Activated naive CD4-positive, alpha-beta T cell treated with anti-CD3 and anti-CD28 coated beads, Interleukin-2, amount 10 ng/mL, durations not matched to agents 7 days and 5 days (primary cell): ENCODE measurements at regions not wholly inside any gene's neighbourhood (a gene's known extent, or its start where the extent isn't known, plus 50 kb on each side); places are given as distances from the start of the nearest gene placed in this dataset.

ENCODE experiments used
- CTCF ChIA-PET: fragments of 350-600 bp; sonication (Branson Sonifier 250); formaldehyde crosslinking; loops from one replicate; lab custom pipeline; 2021; ENCODE audit warnings: antibody characterized with exemption; lab: Charles Lee
- DNase-seq: peaks from one replicate; pipeline ENCODE4 v3.0.0-alpha.2; 2020
- H3K27ac Mint-ChIP-seq: one replicate; pipeline ENCODE4 v1.8.0; 2021; ENCODE audit warnings: mild to moderate bottlenecking, moderate library complexity, mixed read lengths
- H3K27me3 Mint-ChIP-seq: one replicate; pipeline ENCODE4 v1.8.0; 2021; ENCODE audit warnings: mild to moderate bottlenecking, mixed read lengths
- H3K36me3 Mint-ChIP-seq: one replicate; pipeline ENCODE4 v1.8.0; 2021; ENCODE audit warnings: mixed read lengths
- H3K4me1 Mint-ChIP-seq: one replicate; pipeline ENCODE4 v1.8.0; 2021; ENCODE audit warnings: mixed read lengths
- H3K4me3 Mint-ChIP-seq: one replicate; pipeline ENCODE4 v1.8.0; 2021; ENCODE audit warnings: mild to moderate bottlenecking, moderate library complexity, mixed read lengths
- H3K9me3 Mint-ChIP-seq: one replicate; pipeline ENCODE4 v1.8.0; 2021; ENCODE audit warnings: mixed read lengths

DNA sequence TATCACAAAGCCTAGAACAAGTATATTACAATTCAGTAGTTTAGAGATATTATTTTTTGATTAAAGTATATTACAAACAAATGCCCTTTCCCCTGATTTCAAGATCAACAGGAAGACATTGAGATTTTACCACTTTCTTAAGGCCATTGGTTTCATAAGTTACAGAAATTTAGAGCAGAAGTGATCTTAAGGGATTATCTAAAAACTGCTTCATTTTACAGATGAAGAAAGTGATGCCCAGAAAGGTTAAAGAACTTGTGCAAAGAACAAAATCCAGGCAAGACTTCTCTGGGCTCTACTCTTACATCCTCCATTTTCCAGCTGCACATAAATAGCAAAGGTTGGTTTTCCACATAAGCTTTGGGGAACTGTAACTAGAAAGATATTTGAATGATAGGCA, 87.5 kb downstream of the DUSP6 start:
- CTCF ChIA-PET, result interaction anchor here (1.1 kb wide), 1 partner anchor 9 kb away, joined by 3 read pairs; no protein-coding TSS in a partner anchor
- Mint-ChIP-seq H3K4me1 (peaks cover 14% of the 10 kb centered on the region), H3K27me3 (no peaks in the 10 kb centered on the region), H3K36me3 (no peaks in the 10 kb centered on the region), H3K9me3 (peaks cover under 1% of the 10 kb centered on the region), H3K27ac (no peak overlapping the region), H3K4me3 (no peak overlapping the region)
- DNase-seq, result no peak

DNA sequence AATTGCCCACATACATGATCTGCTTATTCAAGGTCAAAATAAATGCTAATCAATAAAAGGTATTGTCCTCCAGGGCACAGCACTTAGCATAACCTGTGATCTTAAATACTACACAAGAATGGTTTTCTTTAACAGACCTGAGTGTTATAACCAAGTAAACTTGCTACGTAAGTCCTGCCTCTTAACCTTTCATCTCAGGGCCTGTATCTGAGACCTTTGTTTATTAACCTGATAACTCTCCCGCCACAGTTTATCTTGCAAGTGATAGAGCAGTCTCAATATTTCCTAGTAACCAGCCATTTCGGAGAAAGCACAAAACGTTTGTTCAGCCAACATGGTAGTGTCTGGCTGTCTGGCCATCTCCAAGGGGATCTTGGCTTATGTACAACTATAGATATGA, 88.4 kb downstream of the DUSP6 start:
- DNase-seq, result no peak
- Mint-ChIP-seq H3K27ac (no peak overlapping the region), H3K4me3 (no peak overlapping the region), H3K27me3 (no peaks in the 10 kb centered on the region), H3K4me1 (peaks cover 14% of the 10 kb centered on the region), H3K36me3 (no peaks in the 10 kb centered on the region), H3K9me3 (peaks cover 3% of the 10 kb centered on the region)
- CTCF ChIA-PET, result interaction anchor here (1.7 kb wide), 1 partner anchor 13 kb away, joined by 3 read pairs; no protein-coding TSS in a partner anchor

- Mint-ChIP-seq H3K27ac (no peak overlapping the region), H3K27me3 (no peaks in the 10 kb centered on the region), H3K36me3 (peaks cover 2% of the 10 kb centered on the region), H3K4me3 (no peak overlapping the region), H3K4me1 (peaks cover 14% of the 10 kb centered on the region), H3K9me3 (peaks cover 10% of the 10 kb centered on the region)
- DNase-seq, result no peak
- CTCF ChIA-PET, result interaction anchor here (0.8 to 1.7 kb wide), 2 partner anchors 14 to 199 kb away, joined by 3 read pairs; no protein-coding TSS in a partner anchor
Observed at GRCh38 chr12:89262855-89263552, 89.3 kb downstream of the DUSP6 start.

DNA sequence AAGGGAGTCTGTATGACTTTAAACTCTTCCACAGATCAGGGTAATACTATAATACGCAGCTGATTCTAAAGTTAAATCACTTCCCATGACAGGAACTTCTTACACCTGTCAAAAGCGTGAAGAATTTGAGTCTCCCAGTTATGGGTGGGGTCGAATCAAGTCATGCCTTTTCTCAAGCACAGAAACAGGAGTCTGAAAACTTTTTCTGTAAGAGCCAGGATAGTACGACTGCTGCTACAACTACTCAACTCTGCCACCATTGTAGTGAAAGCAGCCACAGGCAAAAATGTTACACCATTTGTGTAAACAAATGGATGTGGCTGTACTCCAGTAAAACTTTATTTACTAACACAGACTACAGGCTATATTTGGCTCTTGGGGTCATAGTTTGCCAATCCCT, 90.3 kb downstream of the DUSP6 start:
- H3K4me1 Mint-ChIP-seq, result peaks cover 14% of the 10 kb centered on the region
- H3K27me3 Mint-ChIP-seq, result no peaks in the 10 kb centered on the region
- H3K4me3 Mint-ChIP-seq, result no peak overlapping the region
- H3K27ac Mint-ChIP-seq, result no peak overlapping the region
- CTCF ChIA-PET, result interaction anchor here (0.9 to 1.9 kb wide), 5 partner anchors 15 to 244 kb away, joined by 3 to 5 read pairs (median 4); no protein-coding TSS in a partner anchor
- DNase-seq, result no peak
- H3K36me3 Mint-ChIP-seq, result peaks cover 3% of the 10 kb centered on the region
- peaks cover 12% of the 10 kb centered on the region for H3K9me3 Mint-ChIP-seq

DNA sequence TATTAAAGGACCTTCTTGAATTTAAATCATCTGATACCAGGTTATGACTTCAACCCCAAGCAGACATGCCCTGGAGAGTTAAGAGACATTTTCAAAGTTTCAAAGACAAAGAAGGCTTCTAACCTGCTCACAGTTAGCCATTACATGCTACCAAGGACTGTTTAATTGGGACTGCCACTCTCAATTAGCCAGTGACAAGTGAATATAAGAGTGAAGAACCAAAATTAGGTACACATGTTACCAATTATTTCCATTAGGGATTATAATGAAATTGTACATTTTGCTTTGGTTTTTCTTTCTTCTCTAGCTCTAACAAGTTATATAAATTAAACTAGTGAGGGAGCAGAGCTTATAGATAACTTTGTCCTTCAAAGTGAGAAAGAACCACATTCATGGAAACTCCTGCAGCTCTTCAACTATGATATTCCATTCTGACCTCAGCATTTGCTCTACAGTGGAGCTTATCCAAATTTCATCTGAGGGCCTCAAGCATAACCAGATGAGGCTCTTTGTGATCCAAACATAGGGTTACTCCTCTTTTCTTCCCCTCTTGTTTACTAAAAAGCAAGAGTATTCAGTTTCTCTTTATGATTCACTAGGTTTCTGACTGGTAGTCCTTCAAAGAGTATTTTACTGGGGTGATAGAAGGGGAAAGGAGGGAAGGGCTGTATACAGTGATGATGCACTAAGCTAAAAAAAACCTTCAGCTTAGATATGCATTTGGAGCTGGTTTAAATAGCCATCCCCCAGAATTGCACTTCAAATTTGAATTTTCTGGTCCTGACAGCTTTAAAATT, 91.3 kb downstream of the DUSP6 start:
- H3K9me3 Mint-ChIP-seq, result peaks cover 12% of the 10 kb centered on the region
- CTCF ChIA-PET, result interaction anchor here (0.9 to 1.9 kb wide), 6 partner anchors 14 to 243 kb away, joined by 3 to 5 read pairs (median 4); no protein-coding TSS in a partner anchor
- H3K27me3 Mint-ChIP-seq, result no peaks in the 10 kb centered on the region
- DNase-seq, result no peak
- peaks cover 3% of the 10 kb centered on the region for H3K36me3 Mint-ChIP-seq
- peaks cover 14% of the 10 kb centered on the region for H3K4me1 Mint-ChIP-seq
- H3K4me3 Mint-ChIP-seq, result no peak overlapping the region
- no peak overlapping the region for H3K27ac Mint-ChIP-seq

DNA sequence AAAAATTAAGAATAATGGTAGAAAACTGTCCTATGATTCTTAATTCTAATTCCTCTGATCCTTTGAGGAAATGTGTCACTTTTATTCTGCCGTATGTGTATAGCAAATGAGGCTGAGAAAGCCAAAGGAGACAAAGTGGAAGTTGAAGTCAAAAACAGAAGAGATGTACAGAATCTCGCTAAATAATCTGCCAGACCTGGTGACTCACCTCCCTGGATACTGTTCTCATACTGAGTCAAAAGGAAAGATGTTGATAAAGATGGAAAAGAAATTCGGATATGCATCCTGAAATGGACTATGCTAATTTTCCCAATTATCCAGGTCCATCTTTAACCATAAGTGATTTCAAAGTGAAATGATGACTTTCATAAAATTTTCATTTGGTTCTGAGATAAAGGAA, 92.5 kb downstream of the DUSP6 start:
- peaks cover 13% of the 10 kb centered on the region for H3K9me3 Mint-ChIP-seq
- H3K36me3 Mint-ChIP-seq, result peaks cover 3% of the 10 kb centered on the region
- no peak for DNase-seq
- no peak overlapping the region for H3K27ac Mint-ChIP-seq
- H3K4me3 Mint-ChIP-seq, result no peak overlapping the region
- CTCF ChIA-PET, result no interaction called here
- peaks cover 14% of the 10 kb centered on the region for H3K4me1 Mint-ChIP-seq
- H3K27me3 Mint-ChIP-seq, result no peaks in the 10 kb centered on the region

- Mint-ChIP-seq H3K36me3 (peaks cover 11% of the 10 kb centered on the region), H3K4me1 (peaks cover 18% of the 10 kb centered on the region), H3K27me3 (no peaks in the 10 kb centered on the region), H3K27ac (no peak overlapping the region), H3K4me3 (no peak overlapping the region), H3K9me3 (peaks cover 20% of the 10 kb centered on the region)
- CTCF ChIA-PET, result no interaction called here
- no peak for DNase-seq
Observed at GRCh38 chr12:89258240-89258969, 93.9 kb downstream of the DUSP6 start.

- Mint-ChIP-seq H3K4me1 (peaks cover 22% of the 10 kb centered on the region), H3K9me3 (peaks cover 27% of the 10 kb centered on the region), H3K4me3 (no peak overlapping the region), H3K36me3 (peaks cover 18% of the 10 kb centered on the region), H3K27me3 (no peaks in the 10 kb centered on the region), H3K27ac (no peak overlapping the region)
- CTCF ChIA-PET, result interaction anchor here (1.1 kb wide), 1 partner anchor 18 kb away, joined by 4 read pairs; no protein-coding TSS in a partner anchor
- DNase-seq, result no peak
Observed at GRCh38 chr12:89257340-89257739, 95.0 kb downstream of the DUSP6 start.

DNA sequence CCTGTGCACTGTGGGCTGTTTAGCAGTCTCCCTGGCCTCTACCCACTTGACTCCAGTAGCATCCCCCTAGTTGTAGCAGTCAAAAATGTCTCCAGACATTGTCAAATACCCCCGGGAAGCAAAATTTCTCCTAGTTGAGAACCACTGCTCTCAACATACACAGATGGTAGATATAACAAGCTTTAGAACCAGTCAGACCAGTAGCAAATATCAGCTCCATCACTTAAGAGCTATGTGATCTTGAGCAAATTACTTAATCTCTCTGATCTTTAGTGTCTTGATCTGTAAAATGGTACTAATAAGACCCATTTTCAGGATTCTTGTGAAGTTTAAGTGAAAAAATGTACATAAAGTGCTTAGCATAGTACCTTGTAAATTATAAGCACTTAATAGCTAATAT, 96.2 kb downstream of the DUSP6 start:
- Mint-ChIP-seq H3K4me1 (peaks cover 23% of the 10 kb centered on the region), H3K4me3 (no peak overlapping the region), H3K36me3 (peaks cover 19% of the 10 kb centered on the region), H3K9me3 (peaks cover 28% of the 10 kb centered on the region), H3K27ac (no peak overlapping the region), H3K27me3 (no peaks in the 10 kb centered on the region)
- CTCF ChIA-PET, result interaction anchor here (1.0 to 1.1 kb wide), 3 partner anchors 9 to 19 kb away, joined by 3 to 5 read pairs (median 4); no protein-coding TSS in a partner anchor
- no peak for DNase-seq

DNA sequence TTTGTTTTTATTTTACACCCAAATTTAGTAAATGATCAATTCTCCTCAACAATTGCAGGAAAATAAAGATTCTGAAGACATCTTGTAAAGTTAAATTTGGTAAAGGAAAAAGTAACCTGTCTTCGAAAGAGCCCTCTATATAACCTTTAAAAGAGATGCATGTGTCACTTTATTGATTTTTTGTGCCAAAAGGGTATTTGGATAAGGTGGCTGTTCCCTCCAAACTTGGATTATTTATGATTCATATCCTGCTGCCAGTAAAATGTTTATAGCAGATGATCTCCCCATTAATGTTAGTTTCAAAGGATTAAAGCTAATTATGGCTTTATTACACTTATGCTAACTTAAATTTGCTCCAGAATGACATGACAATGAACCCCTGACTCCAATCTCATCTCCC, 98.8 kb downstream of the DUSP6 start:
- no peak for DNase-seq
- H3K4me3 Mint-ChIP-seq, result no peak overlapping the region
- H3K4me1 Mint-ChIP-seq, result peaks cover 35% of the 10 kb centered on the region
- CTCF ChIA-PET, result no interaction called here
- H3K27ac Mint-ChIP-seq, result no peak overlapping the region
- H3K36me3 Mint-ChIP-seq, result peaks cover 22% of the 10 kb centered on the region
- no peaks in the 10 kb centered on the region for H3K27me3 Mint-ChIP-seq
- H3K9me3 Mint-ChIP-seq, result peaks cover 23% of the 10 kb centered on the region

- Mint-ChIP-seq H3K4me3 (no peak overlapping the region), H3K4me1 (peaks cover 35% of the 10 kb centered on the region), H3K36me3 (peaks cover 19% of the 10 kb centered on the region), H3K27me3 (no peaks in the 10 kb centered on the region), H3K27ac (no peak overlapping the region), H3K9me3 (peaks cover 16% of the 10 kb centered on the region)
- DNase-seq, result no peak
- CTCF ChIA-PET, result no interaction called here
Observed at GRCh38 chr12:89252284-89252683, 100.0 kb downstream of the DUSP6 start.

DNA sequence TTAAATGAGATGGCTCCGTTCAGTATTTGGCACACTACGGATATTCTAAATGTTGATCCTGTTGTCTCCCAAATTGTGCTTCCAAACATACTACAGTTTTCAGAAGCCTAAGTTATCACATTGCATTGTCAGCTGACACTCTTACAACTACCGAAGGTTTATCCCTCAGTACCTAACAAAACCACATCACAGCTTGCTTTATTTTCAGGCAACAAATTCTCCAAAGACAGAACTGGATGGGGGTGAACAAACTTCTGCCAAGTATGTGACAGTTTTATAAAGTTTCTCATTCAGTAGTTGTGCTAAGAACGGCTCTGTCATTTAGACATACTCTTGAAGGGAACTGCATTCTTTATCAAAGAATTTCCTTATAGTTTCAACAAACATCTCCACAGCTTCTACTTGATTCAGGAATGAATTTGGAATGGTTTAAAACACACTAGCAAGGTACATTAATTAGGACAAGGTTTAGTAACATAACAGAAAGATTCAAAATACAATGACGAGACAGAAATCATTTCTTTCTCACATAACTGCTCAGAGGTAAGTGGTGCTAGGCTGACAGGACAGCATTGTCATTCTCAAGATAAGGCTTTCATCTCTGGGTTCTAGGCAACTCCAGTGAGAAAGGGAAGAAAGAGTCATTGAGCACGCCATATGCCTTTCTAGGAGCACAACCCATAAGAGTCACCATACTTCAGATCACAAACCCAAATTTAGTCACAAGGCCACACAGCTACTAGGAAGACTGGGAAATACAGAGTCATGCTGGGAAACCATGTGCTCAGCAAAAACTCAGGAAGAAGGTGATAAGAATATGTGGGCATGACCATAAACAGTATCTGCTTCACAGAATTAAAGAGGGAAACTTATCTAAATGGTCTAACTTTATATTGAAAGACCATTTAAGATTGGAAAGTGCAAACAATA, 100.7 kb downstream of the DUSP6 start:
- no peak for DNase-seq
- CTCF ChIA-PET, result no interaction called here
- H3K36me3 Mint-ChIP-seq, result peaks cover 19% of the 10 kb centered on the region
- H3K4me1 Mint-ChIP-seq, result peaks cover 35% of the 10 kb centered on the region
- peaks cover 16% of the 10 kb centered on the region for H3K9me3 Mint-ChIP-seq
- no peak overlapping the region for H3K4me3 Mint-ChIP-seq
- H3K27me3 Mint-ChIP-seq, result no peaks in the 10 kb centered on the region
- no peak overlapping the region for H3K27ac Mint-ChIP-seq

- CTCF ChIA-PET, result no interaction called here
- DNase-seq, result no peak
- Mint-ChIP-seq H3K4me3 (no peak overlapping the region), H3K27ac (no peak overlapping the region), H3K9me3 (peaks cover 15% of the 10 kb centered on the region), H3K4me1 (peaks cover 43% of the 10 kb centered on the region), H3K27me3 (no peaks in the 10 kb centered on the region), H3K36me3 (peaks cover 19% of the 10 kb centered on the region)
Observed at GRCh38 chr12:89250636-89251035, 101.7 kb downstream of the DUSP6 start.
